H7 (cell line): ENCODE measurements at regions not wholly inside any gene's neighbourhood (a gene's known extent, or its start where the extent isn't known, plus 50 kb on each side); places are given as distances from the start of the nearest gene placed in this dataset.

Experiments used
- DNase-seq: peaks from one replicate; pipeline ENCODE4 v3.0.0; 2012
- H3K27me3 ChIP-seq: 2 replicates; pipeline ENCODE4 v1.6.0; 2011; ENCODE audit warnings: mild to moderate bottlenecking, low read length; ENCODE audit not compliant: control insufficient read depth, insufficient read depth
- H3K36me3 ChIP-seq: replicated peaks from 2 replicates; pipeline ENCODE4 v1.5.1; 2011; ENCODE audit warnings: low read length; ENCODE audit not compliant: control insufficient read depth, insufficient read depth
- H3K4me3 ChIP-seq: 2 replicates; pipeline ENCODE4 v1.5.1; 2011; ENCODE audit warnings: low read depth, mild to moderate bottlenecking, control low read depth, low read length, moderate library complexity; ENCODE audit not compliant: insufficient read depth

DNA sequence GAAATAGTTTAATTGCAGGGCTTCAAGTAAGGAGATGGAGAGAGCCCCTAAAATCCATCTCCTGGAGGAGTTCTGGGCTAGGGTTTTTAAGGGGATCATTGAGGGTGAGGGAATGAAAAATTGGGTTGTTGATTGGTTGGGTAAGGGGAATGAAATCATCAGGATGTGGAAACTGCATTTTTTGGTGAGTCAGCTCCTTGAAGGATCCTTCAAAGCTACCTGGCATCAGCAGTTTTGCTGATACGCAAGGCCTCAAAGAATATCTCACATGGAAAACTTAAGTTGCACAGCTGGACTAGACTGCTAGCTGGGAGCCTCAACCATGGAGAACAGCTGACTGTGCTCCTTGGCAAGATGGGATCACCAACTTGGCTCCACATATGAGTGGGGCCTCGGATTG is 136.7 kb downstream of the FGF10 start:
- no peaks in the 10 kb centered on the region for H3K36me3 ChIP-seq
- no peaks in the 10 kb centered on the region for H3K27me3 ChIP-seq
- no peak overlapping the region for H3K4me3 ChIP-seq
- no peak for DNase-seq

DNA sequence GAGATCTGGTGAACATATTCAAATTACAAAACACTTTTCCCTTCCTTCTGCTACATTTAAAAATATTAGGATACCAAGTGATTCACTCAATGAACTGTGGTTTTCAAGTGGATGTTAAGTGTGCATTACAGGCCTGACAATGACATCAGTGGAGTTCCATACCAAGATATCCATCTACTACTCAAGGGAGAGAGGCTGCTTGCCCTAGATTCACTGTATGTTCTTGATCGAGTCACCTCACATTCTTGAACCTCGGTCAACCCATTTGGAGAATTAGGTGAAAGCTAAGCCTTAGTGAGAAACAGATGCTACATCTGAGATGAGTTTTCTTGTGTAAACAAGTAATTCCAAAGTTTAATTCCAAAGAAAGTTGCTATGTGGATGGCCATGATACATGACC is 142.2 kb downstream of the FGF10 start:
- H3K27me3 ChIP-seq: no peaks in the 10 kb centered on the region
- H3K4me3 ChIP-seq: no peak overlapping the region
- no peaks in the 10 kb centered on the region for H3K36me3 ChIP-seq
- no peak for DNase-seq

DNA sequence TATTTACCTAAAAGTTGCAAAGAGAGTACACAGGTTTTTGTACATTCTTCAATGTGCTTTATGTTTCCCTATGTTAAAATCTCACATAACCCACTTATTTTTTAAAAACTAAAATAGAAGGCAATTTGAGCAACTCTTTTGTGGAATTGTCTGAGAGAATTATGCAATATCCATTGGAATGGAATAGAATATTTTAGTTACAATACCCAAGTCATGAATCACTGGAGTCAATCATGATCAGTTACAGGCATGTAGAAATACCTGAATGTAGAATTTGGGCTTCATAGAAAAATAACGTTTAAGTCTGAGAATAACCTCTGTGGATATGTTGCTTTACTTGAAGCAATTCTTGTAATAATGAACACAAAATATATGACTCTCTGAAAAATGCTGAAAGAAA is 143.3 kb downstream of the FGF10 start:
- DNase-seq: no peak
- no peaks in the 10 kb centered on the region for H3K27me3 ChIP-seq
- no peak overlapping the region for H3K4me3 ChIP-seq
- H3K36me3 ChIP-seq: no peaks in the 10 kb centered on the region

DNA sequence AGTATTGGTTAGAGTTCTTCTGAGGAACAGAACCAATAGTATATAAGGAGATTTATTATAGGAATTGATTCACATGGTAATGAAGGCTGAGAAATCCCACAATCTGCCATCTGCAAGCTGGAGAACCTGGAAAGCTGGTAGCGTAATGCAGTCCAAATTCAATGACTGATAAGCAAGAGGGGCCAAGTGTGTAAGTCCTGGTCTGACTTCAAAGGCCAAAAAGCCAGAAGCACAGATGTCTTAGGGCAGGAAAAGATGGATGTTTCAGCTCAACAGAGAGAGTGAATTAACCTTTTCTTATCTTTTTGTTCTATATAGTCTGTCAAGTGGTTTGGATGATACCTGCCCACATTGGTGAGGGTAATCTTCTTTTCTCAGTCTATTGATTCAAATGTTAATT is 146.4 kb downstream of the FGF10 start:
- H3K27me3 ChIP-seq: no peaks in the 10 kb centered on the region
- H3K4me3 ChIP-seq: no peak overlapping the region
- H3K36me3 ChIP-seq: no peaks in the 10 kb centered on the region
- DNase-seq: no peak

DNA sequence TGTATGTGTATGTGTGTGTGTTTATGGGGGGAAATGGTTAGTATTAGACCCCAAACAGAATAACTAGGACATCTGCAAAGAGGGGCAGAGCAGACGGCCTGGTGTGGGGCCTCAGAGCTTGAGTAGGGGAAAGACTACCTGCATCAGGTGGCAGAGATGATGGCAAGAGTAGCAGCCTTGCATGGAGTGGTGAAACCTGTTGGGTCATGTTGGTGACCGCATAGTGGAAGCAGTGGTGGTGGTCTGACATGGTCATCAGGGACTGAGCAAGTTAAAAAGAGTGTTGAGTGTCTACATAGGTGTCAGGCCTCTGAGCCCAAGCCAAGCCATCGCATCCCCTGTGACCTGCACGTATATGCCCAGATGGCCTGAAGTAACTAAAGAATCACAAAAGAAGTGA is 153.2 kb downstream of the FGF10 start:
- no peaks in the 10 kb centered on the region for H3K36me3 ChIP-seq
- no peaks in the 10 kb centered on the region for H3K27me3 ChIP-seq
- no peak for DNase-seq
- no peak overlapping the region for H3K4me3 ChIP-seq

DNA sequence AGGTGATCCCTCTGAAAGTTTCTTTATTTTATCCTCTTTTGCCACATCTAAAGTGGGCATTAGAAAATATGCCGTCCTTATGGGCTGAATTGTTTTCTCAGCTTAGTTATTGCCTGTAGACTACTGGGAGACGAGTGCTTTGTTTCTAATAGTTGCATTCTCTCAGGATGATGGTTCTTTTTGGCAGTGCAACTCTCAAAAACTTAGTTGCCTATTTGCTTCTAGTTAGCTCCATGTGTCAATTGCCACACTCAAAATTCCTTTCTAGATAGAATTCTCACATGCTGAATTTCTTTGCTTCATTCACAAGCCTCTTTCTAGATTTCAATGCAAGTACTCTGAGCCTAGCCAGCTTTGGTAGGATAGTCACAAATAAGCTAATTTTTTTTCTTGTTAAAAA is 155.5 kb downstream of the FGF10 start:
- no peak overlapping the region for H3K4me3 ChIP-seq
- H3K36me3 ChIP-seq: no peaks in the 10 kb centered on the region
- no peaks in the 10 kb centered on the region for H3K27me3 ChIP-seq
- DNase-seq: no peak

DNA sequence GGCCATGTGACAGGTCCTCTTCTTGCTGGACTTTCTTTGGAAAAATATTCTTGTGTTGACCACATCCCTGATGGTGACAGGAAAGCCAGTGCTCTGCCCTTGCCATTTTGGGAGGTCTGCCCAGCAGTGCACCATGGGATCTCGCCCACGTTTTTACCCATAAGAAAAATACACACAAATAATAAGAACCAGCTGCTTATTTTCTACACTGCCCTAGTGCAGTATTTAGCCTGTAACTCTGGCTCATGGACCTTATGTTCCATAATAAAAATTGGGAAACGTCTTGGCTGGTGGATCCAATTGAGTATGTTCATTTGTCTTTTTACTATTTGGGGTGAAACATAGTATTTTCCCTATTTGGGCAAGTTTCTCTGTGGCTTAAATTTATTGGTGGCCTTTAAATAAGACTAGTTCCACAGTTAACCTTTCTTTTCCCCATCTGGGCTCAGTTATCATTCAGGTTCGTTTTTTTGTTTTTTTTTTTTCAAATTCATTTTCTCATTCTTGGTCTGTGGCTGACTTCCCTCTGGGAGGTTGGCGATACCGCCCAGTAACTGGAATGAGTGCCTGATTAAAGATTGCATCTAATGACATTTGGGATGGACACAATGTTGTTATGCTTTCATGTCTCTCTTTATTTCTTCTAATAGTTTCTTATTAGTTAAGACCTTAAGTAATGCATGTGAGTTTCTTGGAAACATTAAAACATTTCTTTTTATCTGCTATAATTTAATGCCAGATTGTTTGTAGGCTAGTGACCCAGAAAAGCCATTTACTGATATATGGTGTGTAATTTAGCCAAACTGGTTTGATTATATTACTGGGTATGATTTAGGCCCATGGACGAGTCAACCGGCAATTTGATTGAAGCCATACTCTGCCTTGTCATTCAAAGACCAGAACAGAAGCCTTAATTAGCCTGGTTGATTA is 163.7 kb downstream of the FGF10 start:
- H3K27me3 ChIP-seq: no peaks in the 10 kb centered on the region
- no peak for DNase-seq
- no peaks in the 10 kb centered on the region for H3K36me3 ChIP-seq
- H3K4me3 ChIP-seq: no peak overlapping the region

DNA sequence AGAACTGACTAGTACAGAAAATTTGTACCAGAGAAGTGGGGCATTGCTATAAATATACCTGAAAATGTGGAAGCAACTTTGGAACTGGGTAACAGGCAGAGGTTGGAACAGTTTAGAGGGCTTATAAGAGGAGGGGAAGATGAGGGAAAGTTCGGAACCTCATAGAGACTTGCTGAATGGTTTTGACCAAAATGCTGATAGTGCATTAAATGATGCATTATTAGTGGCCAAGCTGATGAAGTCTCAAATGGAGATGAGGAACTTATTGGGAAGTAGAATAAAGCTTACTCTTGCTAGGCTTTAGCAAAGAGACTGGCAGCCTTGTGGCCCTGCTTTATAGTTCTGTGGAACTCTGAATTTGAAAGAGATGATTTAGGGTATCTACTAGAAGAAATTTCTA is 189.8 kb downstream of the FGF10 start:
- Histone ChIP-seq H3K36me3 (no peaks in the 10 kb centered on the region), H3K27me3 (no peaks in the 10 kb centered on the region), H3K4me3 (no peak overlapping the region)
- DNase-seq: no peak

DNA sequence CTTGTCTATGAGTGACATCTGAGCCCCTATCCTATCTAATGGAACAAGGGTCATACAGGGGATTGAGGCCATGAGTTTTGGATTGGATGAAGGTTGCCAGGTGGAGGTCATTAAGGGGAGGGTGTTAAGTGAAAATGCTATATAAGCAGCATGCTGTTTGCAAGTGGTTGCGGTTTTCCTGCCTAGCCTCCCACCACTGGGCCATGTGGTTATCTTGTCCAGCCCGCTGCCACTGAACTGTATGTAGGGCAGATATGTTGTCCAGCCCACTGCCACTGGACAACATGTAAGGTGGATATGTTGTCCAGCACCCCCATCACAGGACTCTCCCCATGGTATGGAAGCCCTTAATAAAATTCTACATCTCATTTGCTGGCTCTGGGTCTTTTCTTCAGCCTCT is 200.0 kb downstream of the FGF10 start:
- H3K4me3 ChIP-seq: no peak overlapping the region
- no peaks in the 10 kb centered on the region for H3K27me3 ChIP-seq
- DNase-seq: no peak
- H3K36me3 ChIP-seq: no peaks in the 10 kb centered on the region

DNA sequence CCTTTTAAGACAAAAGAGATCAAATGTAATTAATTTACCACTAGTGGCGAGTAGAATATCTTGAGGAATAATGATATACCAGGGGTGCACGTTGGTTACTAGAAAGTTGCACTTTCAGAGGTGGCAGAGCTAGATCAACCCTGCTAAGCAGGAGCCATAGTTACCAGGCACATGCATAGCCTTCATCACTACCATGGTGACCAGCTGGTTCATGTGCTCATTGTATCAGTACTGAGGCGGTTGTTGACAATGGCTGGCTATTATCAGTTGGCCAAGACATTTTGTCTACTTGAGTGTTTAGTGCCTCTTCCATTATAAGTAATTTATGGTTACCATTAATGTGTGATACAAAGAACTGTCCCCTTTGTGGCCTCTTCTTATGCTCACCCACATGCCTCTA is 201.2 kb downstream of the FGF10 start:
- Histone ChIP-seq H3K36me3 (no peaks in the 10 kb centered on the region), H3K27me3 (no peaks in the 10 kb centered on the region), H3K4me3 (no peak overlapping the region)
- no peak for DNase-seq

DNA sequence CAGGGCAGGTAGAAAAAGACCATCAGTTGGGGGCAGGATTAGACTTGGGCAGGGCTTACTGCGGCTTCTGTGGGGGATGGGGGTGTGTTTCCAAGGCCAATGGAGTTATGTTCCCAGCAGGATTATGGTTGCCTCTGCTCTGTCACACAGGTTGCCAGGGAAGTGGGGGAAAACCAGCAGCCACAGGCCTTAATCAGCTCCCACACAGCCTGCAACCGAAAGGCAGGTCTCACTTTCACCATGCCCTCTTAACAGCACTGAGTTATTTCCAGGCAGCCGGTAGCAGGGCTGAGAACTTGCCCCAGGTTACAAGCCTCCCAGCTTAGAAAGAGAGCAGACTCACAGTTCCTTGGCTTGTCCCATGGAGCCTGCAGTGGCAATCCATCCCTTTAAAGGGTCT is 205.5 kb downstream of the FGF10 start:
- no peak for DNase-seq
- Histone ChIP-seq H3K27me3 (no peaks in the 10 kb centered on the region), H3K36me3 (no peaks in the 10 kb centered on the region), H3K4me3 (no peak overlapping the region)

DNA sequence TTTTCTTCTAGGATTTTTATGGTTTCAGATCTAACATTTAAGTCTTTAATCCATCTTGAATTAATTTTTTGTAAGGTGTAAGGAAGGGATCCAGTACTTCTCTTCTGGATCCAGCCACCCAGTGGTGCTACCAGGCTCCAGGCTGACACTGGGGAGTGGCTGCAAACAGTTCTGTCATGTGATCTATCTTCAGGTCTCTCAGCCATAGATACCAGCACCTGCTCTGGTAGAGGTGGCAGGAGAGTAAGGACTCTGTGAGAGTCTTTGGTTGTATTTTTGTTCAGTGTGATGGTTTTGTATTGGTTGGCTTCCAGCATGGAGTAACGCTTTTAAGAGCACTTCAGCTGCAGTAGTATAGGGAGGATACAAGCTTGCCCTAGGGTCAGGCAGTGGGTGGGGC is 205.9 kb downstream of the FGF10 start:
- Histone ChIP-seq H3K27me3 (no peaks in the 10 kb centered on the region), H3K36me3 (no peaks in the 10 kb centered on the region), H3K4me3 (no peak overlapping the region)
- no peak for DNase-seq

DNA sequence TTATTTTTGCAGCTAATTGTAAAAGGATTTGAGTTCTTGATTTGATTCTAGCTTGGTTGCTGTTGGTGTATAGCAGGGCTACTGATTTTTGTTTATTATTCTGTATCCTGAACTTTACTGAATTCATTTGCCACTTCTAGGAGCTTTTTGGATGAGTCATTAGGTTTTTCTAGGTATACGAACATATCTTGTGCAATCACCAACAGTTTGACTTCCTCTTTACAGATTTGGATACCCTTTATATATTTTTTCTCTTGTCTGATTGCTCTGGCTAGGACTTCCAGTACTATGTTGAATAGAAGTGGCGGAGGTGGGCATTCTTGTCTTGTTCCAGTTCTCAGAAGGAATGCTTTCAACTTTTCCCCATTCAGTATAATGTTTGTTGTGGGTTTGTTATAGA is 210.8 kb downstream of the FGF10 start:
- Histone ChIP-seq H3K4me3 (no peak overlapping the region), H3K27me3 (no peaks in the 10 kb centered on the region), H3K36me3 (no peaks in the 10 kb centered on the region)
- DNase-seq: no peak

DNA sequence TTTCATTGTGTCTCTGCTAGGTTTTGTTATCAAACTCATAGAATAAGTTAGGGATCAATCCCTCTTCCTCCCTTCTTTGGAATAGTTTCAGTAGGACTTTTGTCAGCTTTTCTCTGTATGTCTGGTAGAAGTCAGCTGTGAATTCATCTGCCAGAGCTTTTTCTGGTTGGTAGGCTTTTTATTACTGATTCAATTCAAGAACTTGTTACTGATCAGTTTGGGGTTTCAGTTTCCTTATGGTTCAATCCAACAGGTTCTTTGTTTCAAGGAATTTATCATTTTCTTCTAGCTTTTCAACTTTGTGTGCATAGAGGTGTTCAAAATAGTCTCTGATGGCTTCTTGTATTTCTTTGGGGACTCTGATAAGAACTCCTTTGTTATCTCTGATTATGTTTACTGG is 221.7 kb downstream of the FGF10 start:
- Histone ChIP-seq H3K36me3 (no peaks in the 10 kb centered on the region), H3K27me3 (no peaks in the 10 kb centered on the region), H3K4me3 (no peak overlapping the region)
- no peak for DNase-seq

DNA sequence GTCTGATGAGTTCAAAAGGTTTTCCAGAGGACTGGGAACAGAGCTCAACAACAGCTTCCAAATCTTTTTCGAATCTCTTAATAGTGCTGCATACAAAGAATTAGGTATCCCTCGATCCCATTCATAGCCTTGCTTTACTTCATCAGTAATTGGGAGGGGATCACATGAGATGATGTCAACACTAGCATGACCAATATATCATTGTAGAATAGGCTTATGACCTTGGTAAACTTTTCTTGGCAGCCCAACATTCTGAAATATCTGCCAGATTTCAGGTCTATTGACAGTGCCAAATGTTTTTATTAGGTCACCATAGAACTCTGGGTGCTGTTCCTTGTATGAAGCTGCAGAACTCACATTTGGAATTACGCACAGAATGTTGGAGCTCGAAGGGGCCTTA is 228.9 kb downstream of the FGF10 start:
- no peak overlapping the region for H3K4me3 ChIP-seq
- no peaks in the 10 kb centered on the region for H3K36me3 ChIP-seq
- no peak for DNase-seq
- no peaks in the 10 kb centered on the region for H3K27me3 ChIP-seq
